Keratinocyte (primary cell): ENCODE measurements at regions not wholly inside any gene's neighbourhood (a gene's known extent, or its start where the extent isn't known, plus 50 kb on each side); places are given as distances from the start of the nearest gene placed in this dataset.

Source experiments
- DNase-seq: peaks from one replicate; pipeline ENCODE4 v3.0.0-alpha.2; 2011; ENCODE audit warnings: low read depth, missing footprints, low spot score
- FAIRE-seq: peaks from 2 replicates; lab custom pipeline; 2011; peaks lifted over from hg19 to GRCh38; lab: Jason Lieb, UNC
- H2AFZ ChIP-seq: 2 replicates; pipeline ENCODE4 v1.6.0; 2012; ENCODE audit warnings: low read length, control low read depth, inconsistent platforms; ENCODE audit not compliant: control insufficient read depth
- H3K27ac ChIP-seq: 2 replicates; pipeline ENCODE4 v1.5.1; 2011; ENCODE audit warnings: low read length; ENCODE audit not compliant: control insufficient read depth, insufficient read depth
- H3K27me3 ChIP-seq: 3 replicates; pipeline ENCODE4 v1.6.0; 2011; ENCODE audit warnings: low read length; ENCODE audit not compliant: control insufficient read depth, insufficient read depth; ENCODE audit errors: extremely low read depth
- H3K36me3 ChIP-seq, 2 experiments: 2 replicates in 1 of 2; 3 replicates in 1 of 2; pipeline ENCODE4 v1.5.1; 2011; ENCODE audit warnings: low read length in 2 of 2, mild to moderate bottlenecking in 1 of 2; ENCODE audit not compliant: control insufficient read depth in 2 of 2, insufficient read depth in 2 of 2; ENCODE audit errors: extremely low read depth in 1 of 2
- H3K4me1 ChIP-seq: 3 replicates; pipeline ENCODE4 v1.5.1; 2011; ENCODE audit warnings: low read length; ENCODE audit not compliant: control insufficient read depth, insufficient read depth; ENCODE audit errors: extremely low read depth
- H3K4me2 ChIP-seq: 3 replicates; pipeline ENCODE4 v1.6.0; 2011; ENCODE audit warnings: low read depth, low read length; ENCODE audit not compliant: control insufficient read depth, insufficient read depth; ENCODE audit errors: extremely low read depth
- H3K4me3 ChIP-seq, 3 experiments: fragments of 200-600 bp in 1 of 3; sonication (generic) in 1 of 3; 2 replicates in 2 of 3; 3 replicates in 1 of 3; pipeline ENCODE4 v1.5.1; 2011 to 2016; ENCODE audit warnings: low read length in 3 of 3, mild to moderate bottlenecking in 3 of 3, control low read depth in 2 of 3, inconsistent platforms in 1 of 3, low read depth in 1 of 3, mixed read lengths in 1 of 3, mixed run types in 1 of 3, moderate library complexity in 1 of 3; ENCODE audit not compliant: control insufficient read depth in 2 of 3, insufficient read depth in 2 of 3; ENCODE audit errors: extremely low read depth in 1 of 3
- H3K79me2 ChIP-seq: 2 replicates; pipeline ENCODE4 v1.6.0; 2012; ENCODE audit warnings: low read length; ENCODE audit not compliant: control insufficient read depth, insufficient read depth
- H3K9ac ChIP-seq: 3 replicates; pipeline ENCODE4 v1.6.0; 2011; ENCODE audit warnings: low read length; ENCODE audit not compliant: control insufficient read depth, insufficient read depth; ENCODE audit errors: extremely low read depth
- H3K9me1 ChIP-seq: 3 replicates; pipeline ENCODE4 v1.6.0; 2011; ENCODE audit warnings: low read length; ENCODE audit not compliant: control insufficient read depth, insufficient read depth; ENCODE audit errors: extremely low read depth
- H3K9me3 ChIP-seq: 2 replicates; pipeline ENCODE4 v1.5.1; 2012; ENCODE audit warnings: low read depth, low read length; ENCODE audit not compliant: control insufficient read depth
- H4K20me1 ChIP-seq: 3 replicates; pipeline ENCODE4 v1.6.0; 2011; ENCODE audit warnings: low read length; ENCODE audit not compliant: control insufficient read depth, insufficient read depth; ENCODE audit errors: extremely low read depth
- EZH2 ChIP-seq: IDR thresholded peaks from one replicate; pipeline ENCODE4 v1.6.1; 2012; ENCODE audit warnings: inconsistent platforms, mild to moderate bottlenecking, low read length, moderate library complexity
- dilution Hi-C: fragments of 300-500 bp; cut with MboI; formaldehyde crosslinking; loops from one replicate; pipeline ENCODE4 v1.7.0; 2020; ENCODE audit warnings: low sequenced_read_pairs; ENCODE audit not compliant: extremely low pct_ligation_motif_present
- TF ChIP-seq, protein P1 (sequence below), 3 experiments: IDR thresholded peaks in 1 of 3; conservative IDR thresholded peaks in 1 of 3; optimal IDR thresholded peaks in 1 of 3; 2 replicates in 2 of 3; 3 replicates in 1 of 3; pipeline versions ENCODE3 to v1.5.1; 2011; ENCODE audit warnings: low read length in 3 of 3, mild to moderate bottlenecking in 3 of 3, moderate library complexity in 2 of 3, control low read depth in 1 of 3, inconsistent platforms in 1 of 3; ENCODE audit not compliant: insufficient read depth in 2 of 3; ENCODE audit errors: extremely low read depth in 1 of 3

DNA sequence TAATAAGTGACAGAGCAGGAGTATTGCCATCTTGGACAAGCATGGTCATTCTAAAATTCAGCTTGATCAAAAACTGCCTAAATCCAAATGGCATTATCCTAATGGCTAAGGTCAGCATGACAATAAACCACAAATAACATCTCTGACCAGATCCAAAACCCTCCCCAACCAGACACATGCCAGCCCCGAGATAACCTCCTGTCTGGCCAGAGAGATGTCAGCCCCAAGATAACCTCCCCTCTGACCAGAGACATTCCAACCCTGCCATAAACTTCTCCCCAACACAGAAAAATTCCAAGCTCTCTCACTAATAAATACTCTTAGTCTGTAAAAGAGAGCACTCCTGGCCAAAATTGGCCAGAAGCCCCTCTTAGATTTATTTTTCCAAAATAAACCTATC, 470.5 kb upstream of the UBE2E2 start:
- Histone ChIP-seq H3K4me1 (no peaks in the 10 kb centered on the region), H3K27me3 (no peaks in the 10 kb centered on the region), H3K4me3 (no peak overlapping the region), H4K20me1 (no peaks in the 10 kb centered on the region), H3K36me3 (no peaks in the 10 kb centered on the region), H3K9me3 (no peaks in the 10 kb centered on the region), H3K9ac (no peak overlapping the region), H3K9me1 (no peaks in the 10 kb centered on the region), H2AFZ (no peak overlapping the region), H3K79me2 (no peaks in the 10 kb centered on the region), H3K4me2 (no peak overlapping the region), H3K27ac (no peak overlapping the region)
- DNase-seq = no peak
- dilution Hi-C loops = no loop called here
- TF ChIP-seq EZH2 = no peak
- TF ChIP-seq, protein P1, sequence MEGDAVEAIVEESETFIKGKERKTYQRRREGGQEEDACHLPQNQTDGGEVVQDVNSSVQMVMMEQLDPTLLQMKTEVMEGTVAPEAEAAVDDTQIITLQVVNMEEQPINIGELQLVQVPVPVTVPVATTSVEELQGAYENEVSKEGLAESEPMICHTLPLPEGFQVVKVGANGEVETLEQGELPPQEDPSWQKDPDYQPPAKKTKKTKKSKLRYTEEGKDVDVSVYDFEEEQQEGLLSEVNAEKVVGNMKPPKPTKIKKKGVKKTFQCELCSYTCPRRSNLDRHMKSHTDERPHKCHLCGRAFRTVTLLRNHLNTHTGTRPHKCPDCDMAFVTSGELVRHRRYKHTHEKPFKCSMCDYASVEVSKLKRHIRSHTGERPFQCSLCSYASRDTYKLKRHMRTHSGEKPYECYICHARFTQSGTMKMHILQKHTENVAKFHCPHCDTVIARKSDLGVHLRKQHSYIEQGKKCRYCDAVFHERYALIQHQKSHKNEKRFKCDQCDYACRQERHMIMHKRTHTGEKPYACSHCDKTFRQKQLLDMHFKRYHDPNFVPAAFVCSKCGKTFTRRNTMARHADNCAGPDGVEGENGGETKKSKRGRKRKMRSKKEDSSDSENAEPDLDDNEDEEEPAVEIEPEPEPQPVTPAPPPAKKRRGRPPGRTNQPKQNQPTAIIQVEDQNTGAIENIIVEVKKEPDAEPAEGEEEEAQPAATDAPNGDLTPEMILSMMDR (optimal IDR thresholded peaks at IDR 0.05 in 1 of 3, IDR thresholded peaks at IDR 0.05 in 1 of 3, conservative IDR thresholded peaks at IDR 0.05 in 1 of 3; ENCODE audit: extremely low read depth in 1 of 3, insufficient read depth in 2 of 3, low read length in 3 of 3) = no peak
- FAIRE-seq = no peak

DNA sequence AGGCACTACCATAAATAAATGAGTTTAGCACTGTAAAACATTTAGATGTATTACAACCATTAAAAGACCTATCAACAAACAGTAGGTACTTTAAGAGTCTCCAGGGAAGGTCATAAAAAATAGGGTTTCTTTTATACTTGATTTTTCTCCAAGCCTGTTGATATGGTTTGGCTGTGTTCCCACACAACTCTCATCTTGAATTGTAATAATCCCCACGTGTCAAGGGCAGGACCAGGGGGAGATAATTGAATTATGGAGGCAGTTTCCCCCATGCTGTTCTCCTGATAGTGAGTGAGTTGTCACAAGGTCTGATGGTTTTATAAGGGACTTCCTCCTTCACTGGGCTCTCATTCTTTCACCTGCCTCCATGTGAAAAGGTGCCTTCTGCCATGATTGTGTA, 468.9 kb upstream of the UBE2E2 start:
- DNase-seq = no peak
- Histone ChIP-seq H3K27me3 (no peaks in the 10 kb centered on the region), H3K4me3 (no peak overlapping the region), H2AFZ (no peak overlapping the region), H3K27ac (no peak overlapping the region), H3K36me3 (no peaks in the 10 kb centered on the region), H3K4me2 (no peak overlapping the region), H3K4me1 (no peaks in the 10 kb centered on the region), H3K79me2 (no peaks in the 10 kb centered on the region), H3K9me1 (no peaks in the 10 kb centered on the region), H4K20me1 (no peaks in the 10 kb centered on the region), H3K9me3 (no peaks in the 10 kb centered on the region), H3K9ac (no peak overlapping the region)
- FAIRE-seq = no peak
- TF ChIP-seq EZH2 = no peak
- TF ChIP-seq, protein P1 (optimal IDR thresholded peaks at IDR 0.05 in 1 of 3, IDR thresholded peaks at IDR 0.05 in 1 of 3, conservative IDR thresholded peaks at IDR 0.05 in 1 of 3; ENCODE audit: extremely low read depth in 1 of 3, insufficient read depth in 2 of 3, low read length in 3 of 3) = no peak
- dilution Hi-C loops = no loop called here
